ENCODE measurements at regions not wholly inside any gene's neighbourhood (a gene's known extent, or its start where the extent isn't known, plus 50 kb on each side); places are given as distances from the start of the nearest gene placed in this dataset.

- TF ChIP-seq POLR2AphosphoS5 (IDR thresholded peaks at IDR 0.05; ENCODE audit: borderline replicate concordance, low read depth, low read length): no peak
- TF ChIP-seq EZH2 (IDR thresholded peaks at IDR 0.05): no peak
- no peak for TF ChIP-seq FOXP2 (optimal IDR thresholded peaks at IDR 0.05; ENCODE audit: control extremely low read depth, extremely low read length, insufficient read depth)
Observed at GRCh38 chr21:16159971-16160350, 430.2 kb downstream of the USP25 start.

All from SK-N-MC (cell line).